Neural cell (in vitro differentiated cells): ENCODE measurements at regions not wholly inside any gene's neighbourhood (a gene's known extent, or its start where the extent isn't known, plus 50 kb on each side); places are given as distances from the start of the nearest gene placed in this dataset.

Experiments used
- H2AFZ ChIP-seq: fragments of 200-600, 300-800 bp; sonication (generic), shearing (Covaris generic); 2 replicates; pipeline ENCODE4 v1.6.0; 2014; ENCODE audit warnings: low read depth, mild to moderate bottlenecking, antibody characterized with exemption, low read length, moderate library complexity
- H3F3A ChIP-seq: fragments of 200-600 bp; shearing (Covaris generic); 2 replicates; pipeline ENCODE4 v1.6.1; 2016; ENCODE audit warnings: mild to moderate bottlenecking, moderate library complexity, mixed read lengths, antibody characterized with exemption, low read length; ENCODE audit not compliant: insufficient read depth, poor library complexity, severe bottlenecking
- H3K27ac ChIP-seq: fragments of 200-600, 300-800 bp; sonication (generic), shearing (Covaris generic); 2 replicates; pipeline ENCODE4 v1.5.1; 2014; ENCODE audit warnings: mild to moderate bottlenecking, low read length, moderate library complexity
- H3K27me3 ChIP-seq: fragments of 300-800, 200-600 bp; sonication (generic), shearing (Covaris generic); 2 replicates; pipeline ENCODE4 v1.6.0; 2014; ENCODE audit warnings: mild to moderate bottlenecking, low read depth, low read length, moderate library complexity; ENCODE audit not compliant: insufficient read depth
- H3K36me3 ChIP-seq: fragments of 300-800, 200-600 bp; sonication (generic), shearing (Covaris generic); 2 replicates; pipeline ENCODE4 v1.5.1; 2014; ENCODE audit warnings: mild to moderate bottlenecking, antibody characterized with exemption, low read length, moderate library complexity; ENCODE audit not compliant: insufficient read depth
- H3K4me2 ChIP-seq: fragments of 300-800, 200-600 bp; sonication (generic), shearing (Covaris generic); 2 replicates; pipeline ENCODE4 v1.6.0; 2014; ENCODE audit warnings: mild to moderate bottlenecking, low read length
- H3K4me3 ChIP-seq: fragments of 300-800, 200-600 bp; sonication (generic), shearing (Covaris generic); 2 replicates; pipeline ENCODE4 v1.5.1; 2014; ENCODE audit warnings: mild to moderate bottlenecking, low read length, moderate library complexity
- H3K79me2 ChIP-seq: fragments of 200-600 bp; shearing (Covaris generic); replicated peaks from 2 replicates; pipeline ENCODE4 v1.6.0; 2014; ENCODE audit warnings: mild to moderate bottlenecking, low read length, moderate library complexity; ENCODE audit not compliant: insufficient read depth
- H3K9ac ChIP-seq: fragments of 300-800, 200-600 bp; sonication (generic), shearing (Covaris generic); 2 replicates; pipeline ENCODE4 v1.6.1; 2016; ENCODE audit warnings: mild to moderate bottlenecking, low read length, mixed read lengths
- H3K9me2 ChIP-seq: fragments of 200-600 bp; shearing (Covaris generic); 2 replicates; pipeline ENCODE4 v1.6.1; 2016; ENCODE audit warnings: mild to moderate bottlenecking, low read length, mixed read lengths; ENCODE audit not compliant: insufficient read depth
- H3K9me3 ChIP-seq: fragments of 200-600, 300-800 bp; sonication (generic), shearing (Covaris generic); 2 replicates; pipeline ENCODE4 v1.6.1; 2016; ENCODE audit warnings: mild to moderate bottlenecking, mixed run types, low read length, moderate library complexity, mixed read lengths
- H4K20me1 ChIP-seq: fragments of 200-600 bp; shearing (Covaris generic); 2 replicates; pipeline ENCODE4 v1.6.1; 2016; ENCODE audit warnings: mild to moderate bottlenecking, mixed run types; ENCODE audit not compliant: insufficient read depth
- CTCF ChIP-seq: fragments of 450-650 bp; IDR thresholded peaks from 2 replicates; pipeline ENCODE4 v1.5.1; 2014; ENCODE audit warnings: antibody characterized with exemption, mild to moderate bottlenecking, moderate library complexity; ENCODE audit not compliant: poor library complexity, severe bottlenecking
- EP300 ChIP-seq: fragments of 450-650 bp; conservative IDR thresholded peaks from 2 replicates; pipeline ENCODE4 v1.6.1; 2014; ENCODE audit warnings: antibody characterized with exemption, mild to moderate bottlenecking, moderate library complexity; ENCODE audit not compliant: poor library complexity, severe bottlenecking
- EZH2 ChIP-seq: fragments of 200-600, 300-800 bp; shearing (Covaris generic), sonication (generic); IDR thresholded peaks from 2 replicates; pipeline ENCODE4 v1.6.1; 2014; ENCODE audit warnings: antibody characterized with exemption, low read length, borderline replicate concordance, mild to moderate bottlenecking; ENCODE audit not compliant: insufficient read depth, poor library complexity, severe bottlenecking
- MXI1 ChIP-seq: fragments of 450-650 bp; conservative IDR thresholded peaks from 2 replicates; pipeline ENCODE4 v1.6.1; 2014; ENCODE audit warnings: antibody characterized with exemption, mild to moderate bottlenecking; ENCODE audit not compliant: poor library complexity, severe bottlenecking
- POLR2AphosphoS5 ChIP-seq: IDR thresholded peaks from 2 replicates; pipeline ENCODE4 v1.6.1; 2012
- RAD21 ChIP-seq: fragments of 450-650 bp; conservative IDR thresholded peaks from 2 replicates; pipeline ENCODE4 v1.6.1; 2014; ENCODE audit warnings: antibody characterized with exemption, mild to moderate bottlenecking, moderate library complexity
- REST ChIP-seq: IDR thresholded peaks from 2 replicates; pipeline ENCODE4 v1.6.1; 2012; ENCODE audit warnings: borderline replicate concordance
- SMC3 ChIP-seq: fragments of 450-650 bp; conservative IDR thresholded peaks from 2 replicates; pipeline ENCODE4 v1.6.1; 2014; ENCODE audit warnings: antibody characterized with exemption, mild to moderate bottlenecking, moderate library complexity; ENCODE audit not compliant: poor library complexity
- TAF1 ChIP-seq: IDR thresholded peaks from 2 replicates; pipeline ENCODE4 v1.6.1; 2012; ENCODE audit warnings: low read depth

- H2AFZ ChIP-seq: no peak overlapping the region
- H3K9me3 ChIP-seq: peaks cover 9% of the 10 kb centered on the region
- H3K4me2 ChIP-seq: no peak overlapping the region
- no peaks in the 10 kb centered on the region for H3K9me2 ChIP-seq
- TF ChIP-seq POLR2AphosphoS5 (no peak), EZH2 (no peak), REST (no peak), RAD21 (no peak), TAF1 (no peak), SMC3 (no peak), CTCF (no peak), EP300 (no peak), MXI1 (no peak)
- H3K4me3 ChIP-seq: no peak overlapping the region
- no peaks in the 10 kb centered on the region for H3K36me3 ChIP-seq
- H3F3A ChIP-seq: no peaks in the 10 kb centered on the region
- H3K27ac ChIP-seq: no peak overlapping the region
- no peaks in the 10 kb centered on the region for H3K27me3 ChIP-seq
- no peak overlapping the region for H3K9ac ChIP-seq
- H4K20me1 ChIP-seq: no peaks in the 10 kb centered on the region
- H3K79me2 ChIP-seq: no peaks in the 10 kb centered on the region
Observed at GRCh38 chr22:48745842-48746788, 1081.6 kb downstream of the BRD1 start.

- H3K27ac ChIP-seq: no peak overlapping the region
- H3K9me2 ChIP-seq: no peaks in the 10 kb centered on the region
- no peaks in the 10 kb centered on the region for H3K36me3 ChIP-seq
- H3K4me3 ChIP-seq: no peak overlapping the region
- H3K9ac ChIP-seq: no peak overlapping the region
- H3K4me2 ChIP-seq: no peak overlapping the region
- no peaks in the 10 kb centered on the region for H4K20me1 ChIP-seq
- no peaks in the 10 kb centered on the region for H3K27me3 ChIP-seq
- H3K9me3 ChIP-seq: peaks cover 9% of the 10 kb centered on the region
- no peak overlapping the region for H2AFZ ChIP-seq
- TF ChIP-seq CTCF: no peak
- no peak for TF ChIP-seq EZH2
- TF ChIP-seq TAF1: no peak
- TF ChIP-seq SMC3: no peak
- no peak for TF ChIP-seq REST
- TF ChIP-seq POLR2AphosphoS5: no peak
- no peak for TF ChIP-seq RAD21
- TF ChIP-seq EP300: no peak
- no peak for TF ChIP-seq MXI1
- no peaks in the 10 kb centered on the region for H3F3A ChIP-seq
- no peaks in the 10 kb centered on the region for H3K79me2 ChIP-seq
Observed at GRCh38 chr22:48744967-48745841, 1082.5 kb downstream of the BRD1 start.
